HCT116 (cell line): ENCODE measurements at regions not wholly inside any gene's neighbourhood (a gene's known extent, or its start where the extent isn't known, plus 50 kb on each side); places are given as distances from the start of the nearest gene placed in this dataset.

Source experiments
- ATAC-seq: fragments of 200-7000 bp; cut with Tn5 transposase; 2 replicates; pipeline ENCODE4 v1.9.1; 2020; ENCODE audit warnings: mild to moderate bottlenecking, moderate library complexity
- BruUV-seq: library from RNA; stranded (reverse); fragments of 400-500 nt; replicated peaks from 2 replicates; lab custom pipeline; 2021; lab: Mats Ljungman, UMichigan
- CTCF ChIA-PET: fragments of 300-600 bp; sonication (Branson Sonifier 250); formaldehyde crosslinking; loops from one replicate; lab custom pipeline; 2021; ENCODE audit warnings: antibody characterized with exemption; lab: Charles Lee
- POLR2A ChIA-PET: fragments of 300-600, 350-600 bp; sonication (Branson Sonifier 250); formaldehyde crosslinking; loops from one replicate; lab custom pipeline; 2021; ENCODE audit warnings: antibody characterized with exemption; lab: Charles Lee
- RAD21 ChIA-PET, 2 experiments: fragments of 300-600 bp; sonication (Branson Sonifier 250); formaldehyde crosslinking; loops; one replicate each; lab custom pipeline; 2023; ENCODE audit warnings: low total read pairs in 2 of 2; ENCODE audit not compliant: uncharacterized antibody in 2 of 2, unreplicated experiment in 2 of 2, low non-redundant PET in 1 of 2; lab: Charles Lee
- DNase-seq: peaks from one replicate; pipeline ENCODE4 v3.0.0-alpha.2; 2010; ENCODE audit warnings: low read depth, low spot score
- H2AFZ ChIP-seq: fragments of 200-600 bp; shearing (Covaris generic), sonication (generic); 2 replicates; pipeline ENCODE4 v1.6.1; 2017; ENCODE audit warnings: low read depth, mixed run types, mixed read lengths, antibody characterized with exemption, low read length; ENCODE audit not compliant: poor library complexity, severe bottlenecking
- H3K27ac ChIP-seq: 2 replicates; pipeline ENCODE4 v1.5.1; 2012; ENCODE audit warnings: low read depth, low read length
- H3K27me3 ChIP-seq: fragments of 200-600 bp; sonication (generic); 2 replicates; pipeline ENCODE4 v1.6.1; 2016; ENCODE audit warnings: mixed run types, low read length, mixed read lengths; ENCODE audit not compliant: insufficient read depth
- H3K36me3 ChIP-seq, 2 experiments: fragments of 200-500 bp in 1 of 2; fragments of 200-600 bp in 1 of 2; sonication (Bioruptor generic) in 1 of 2; sonication (generic) in 1 of 2; 2 replicates each; pipeline versions ENCODE4 v1.5.1 to v1.6.1; 2014 to 2016; ENCODE audit warnings: low read length in 2 of 2, inconsistent platforms in 1 of 2, mixed read lengths in 1 of 2, mixed run types in 1 of 2; ENCODE audit not compliant: insufficient read depth in 2 of 2, control insufficient read depth in 1 of 2
- H3K4me1 ChIP-seq, 2 experiments: fragments of 200-600 bp in 1 of 2; sonication (generic) in 1 of 2; 2 replicates each; pipeline versions ENCODE4 v1.5.1 to v1.6.1; 2012 to 2017; ENCODE audit warnings: low read length in 2 of 2, inconsistent platforms in 1 of 2, mild to moderate bottlenecking in 1 of 2, mixed read lengths in 1 of 2, mixed run types in 1 of 2, moderate library complexity in 1 of 2; ENCODE audit not compliant: insufficient read depth in 2 of 2, control insufficient read depth in 1 of 2
- H3K4me2 ChIP-seq: fragments of 200-600 bp; sonication (generic); 2 replicates; pipeline ENCODE4 v1.6.1; 2017; ENCODE audit warnings: mixed run types, low read length, mixed read lengths
- H3K4me3 ChIP-seq, 2 experiments: fragments of 200-600 bp in 1 of 2; sonication (generic) in 1 of 2; replicated peaks in 1 of 2; 2 replicates each; pipeline ENCODE4 v1.5.1; 2011 to 2016; ENCODE audit warnings: low read length in 2 of 2, control low read depth in 1 of 2, low read depth in 1 of 2, mild to moderate bottlenecking in 1 of 2, mixed read lengths in 1 of 2, mixed run types in 1 of 2
- H3K79me2 ChIP-seq: fragments of 200-600 bp; sonication (generic); 2 replicates; pipeline ENCODE4 v1.6.1; 2017; ENCODE audit warnings: mild to moderate bottlenecking, mixed run types, low read length, moderate library complexity, mixed read lengths; ENCODE audit not compliant: insufficient read depth
- H3K9ac ChIP-seq: fragments of 200-600 bp; sonication (generic); 2 replicates; pipeline ENCODE4 v1.6.1; 2016; ENCODE audit warnings: low read length, mixed read lengths
- H3K9me2 ChIP-seq: fragments of 200-600 bp; sonication (generic), shearing (Covaris generic); 2 replicates; pipeline ENCODE4 v1.6.1; 2017; ENCODE audit warnings: mixed run types, mild to moderate bottlenecking, moderate library complexity; ENCODE audit not compliant: insufficient read depth
- H3K9me3 ChIP-seq, 2 experiments: fragments of 200-500 bp in 1 of 2; fragments of 200-600 bp in 1 of 2; sonication (Bioruptor generic) in 1 of 2; sonication (generic) in 1 of 2; 2 replicates each; pipeline ENCODE4 v1.6.1; 2014 to 2017; ENCODE audit warnings: low read length in 2 of 2, mixed read lengths in 2 of 2, inconsistent platforms in 1 of 2, low read depth in 1 of 2, mild to moderate bottlenecking in 1 of 2, mixed run types in 1 of 2, moderate library complexity in 1 of 2; ENCODE audit not compliant: control insufficient read depth in 1 of 2, insufficient read depth in 1 of 2
- H4K20me1 ChIP-seq: fragments of 200-600 bp; sonication (generic), shearing (Covaris generic); 2 replicates; pipeline ENCODE4 v1.6.1; 2017; ENCODE audit warnings: mixed run types, mild to moderate bottlenecking, moderate library complexity; ENCODE audit not compliant: insufficient read depth
- CEBPB ChIP-seq: IDR thresholded peaks from 2 replicates; pipeline ENCODE4 v1.6.1; 2012; ENCODE audit warnings: low read depth
- POLR2A ChIP-seq: IDR thresholded peaks from 2 replicates; pipeline ENCODE4 v1.7.0; 2011; ENCODE audit warnings: borderline replicate concordance; ENCODE audit not compliant: insufficient read depth, insufficient read length; ENCODE audit errors: extremely low read depth
- POLR2AphosphoS5 ChIP-seq: IDR thresholded peaks from 2 replicates; pipeline ENCODE4 v1.6.1; 2011; ENCODE audit warnings: mild to moderate bottlenecking, low read depth, low read length, moderate library complexity
- SRF ChIP-seq: IDR thresholded peaks from 2 replicates; pipeline ENCODE4 v1.6.1; 2012; ENCODE audit warnings: low read depth
- TCF7L2 ChIP-seq: IDR thresholded peaks from 2 replicates; pipeline ENCODE4 v1.7.0; 2011; ENCODE audit warnings: borderline replicate concordance, inconsistent platforms; ENCODE audit not compliant: insufficient read depth, insufficient read length; ENCODE audit errors: extremely low read depth
- ZFX ChIP-seq: fragments of 450-650 bp; IDR thresholded peaks from 2 replicates; pipeline ENCODE4 v1.6.1; 2017
- ZNF274 ChIP-seq: fragments of 200-500 bp; sonication (Bioruptor generic); IDR thresholded peaks from 2 replicates; pipeline ENCODE4 v1.6.1; 2014; ENCODE audit warnings: mild to moderate bottlenecking, low read depth, low read length, inconsistent platforms
- intact Hi-C: fragments of 100-400 bp; cut with micrococcal nuclease; formaldehyde crosslinking; loops from 2 replicates; pipeline ENCODE4 v1.10.0; 2022

DNA sequence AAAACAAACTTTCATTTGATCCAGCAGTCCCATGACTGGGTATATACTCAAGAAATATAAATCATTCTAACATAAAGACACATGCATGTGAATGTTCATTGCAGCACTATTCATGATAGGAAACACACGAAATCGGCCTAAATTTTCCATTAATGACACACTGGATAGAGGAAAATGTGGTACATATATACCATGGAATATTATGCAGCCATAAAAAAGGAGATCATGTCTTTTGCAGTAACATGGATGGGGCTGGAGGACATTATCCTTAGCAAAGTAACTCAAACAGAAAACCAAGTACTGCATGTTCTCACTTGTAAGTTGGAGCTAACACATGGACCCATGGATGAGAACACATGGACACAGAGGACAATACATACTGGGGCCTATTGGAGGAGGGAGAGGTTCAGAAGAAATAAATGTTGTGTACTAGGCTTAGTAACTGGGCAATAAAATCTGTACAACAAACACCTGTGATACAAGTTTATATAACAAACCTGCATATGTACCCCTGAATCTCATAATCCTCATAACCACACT is 283.6 kb downstream of the LMO7 start:
- intact Hi-C loops: no loop called here
- no TSS peak for BruUV-seq
- POLR2A ChIA-PET: no interaction called here
- no peaks in the 10 kb centered on the region for H3K27me3 ChIP-seq
- no peak for TF ChIP-seq POLR2A
- H3K9ac ChIP-seq: no peak overlapping the region
- H3K9me2 ChIP-seq: no peaks in the 10 kb centered on the region
- DNase-seq (no peak), ATAC-seq (no peak)
- CTCF ChIA-PET: no interaction called here
- H3K4me2 ChIP-seq: no peak overlapping the region
- no peaks in the 10 kb centered on the region for H3K4me1 ChIP-seq
- no peak overlapping the region for H2AFZ ChIP-seq
- no peaks in the 10 kb centered on the region for H3K36me3 ChIP-seq
- no peak overlapping the region for H3K4me3 ChIP-seq
- no peaks in the 10 kb centered on the region for H3K9me3 ChIP-seq
- H3K27ac ChIP-seq: no peak overlapping the region
- H3K79me2 ChIP-seq: no peaks in the 10 kb centered on the region
- RAD21 ChIA-PET: no interaction called here
- no peaks in the 10 kb centered on the region; the same call in 1 of the 2 replicates for H4K20me1 ChIP-seq

DNA sequence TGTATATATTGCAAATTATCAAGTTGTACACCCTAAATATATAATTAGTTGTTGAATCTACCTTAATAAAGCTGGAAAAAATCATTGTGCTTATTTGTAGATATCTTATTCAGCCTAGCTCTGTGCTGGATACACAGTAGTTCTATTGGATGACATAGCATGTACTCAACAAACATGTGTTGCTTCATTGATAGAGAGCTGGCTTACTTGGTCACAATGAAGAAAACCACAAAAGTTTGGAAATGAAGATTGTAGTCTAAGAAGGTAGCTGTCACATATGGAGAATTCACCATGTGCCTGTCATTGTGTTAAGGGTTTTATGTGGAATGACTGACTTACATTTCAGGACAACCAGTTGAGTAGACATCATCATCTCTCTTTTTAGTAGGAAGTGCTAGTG is 278.9 kb downstream of the LMO7 start:
- no peak for ATAC-seq
- no peaks in the 10 kb centered on the region for H3K4me1 ChIP-seq
- intact Hi-C loops: no loop called here
- H3K9me3 ChIP-seq: no peaks in the 10 kb centered on the region
- no peak overlapping the region for H2AFZ ChIP-seq
- no TSS peak for BruUV-seq
- H3K79me2 ChIP-seq: no peaks in the 10 kb centered on the region
- H4K20me1 ChIP-seq: no peaks in the 10 kb centered on the region
- DNase-seq: no peak
- ChIA-PET POLR2A (no interaction called here), CTCF (no interaction called here), RAD21 (no interaction called here)
- no peak overlapping the region for H3K27ac ChIP-seq
- no peaks in the 10 kb centered on the region for H3K36me3 ChIP-seq
- no peaks in the 10 kb centered on the region for H3K9me2 ChIP-seq
- no peak overlapping the region for H3K4me2 ChIP-seq
- no peak overlapping the region for H3K4me3 ChIP-seq
- TF ChIP-seq TCF7L2: no peak
- TF ChIP-seq SRF: no peak
- no peak for TF ChIP-seq POLR2AphosphoS5
- no peak for TF ChIP-seq ZNF274
- no peak for TF ChIP-seq ZFX
- TF ChIP-seq CEBPB: no peak
- no peaks in the 10 kb centered on the region for H3K27me3 ChIP-seq
- no peak overlapping the region for H3K9ac ChIP-seq
